Smooth muscle cell of the brain vasculature (primary cell): ENCODE measurements at regions not wholly inside any gene's neighbourhood (a gene's known extent, or its start where the extent isn't known, plus 50 kb on each side); places are given as distances from the start of the nearest gene placed in this dataset.
"Not testable (repeated sequence)": the region's sequence is repeated elsewhere in the genome, so short reads cannot be mapped to it uniquely, and the experiment has no call there.

Experiments
- DNase-seq: peaks from one replicate; pipeline ENCODE4 v3.0.0-alpha.2; 2012; ENCODE audit warnings: low read depth, low spot score

- DNase-seq = no peak
These were observed 86.2 kb upstream of the FRMPD4 start for GRCh38 chrX:12052109-12052508.

DNA sequence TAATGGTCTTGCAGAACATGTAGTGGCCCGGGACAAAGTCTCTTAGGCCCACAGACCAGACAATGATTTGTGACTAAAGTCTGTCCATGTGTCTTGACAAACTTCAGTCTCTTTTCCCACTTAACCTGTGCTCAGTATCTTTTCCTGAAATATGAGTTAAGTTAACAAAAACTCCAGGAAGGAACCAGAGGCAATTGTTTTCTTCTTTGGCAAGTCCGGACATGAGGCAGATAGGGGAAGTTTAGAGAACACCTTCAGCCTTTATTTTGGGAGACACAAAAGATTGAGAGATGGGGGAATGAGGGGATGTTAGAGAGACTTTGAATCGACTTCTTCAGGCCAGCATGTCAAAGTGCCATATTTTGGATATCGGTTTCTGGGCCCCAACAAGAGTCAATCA is 80.2 kb upstream of the FRMPD4 start:
- no peak for DNase-seq

DNA sequence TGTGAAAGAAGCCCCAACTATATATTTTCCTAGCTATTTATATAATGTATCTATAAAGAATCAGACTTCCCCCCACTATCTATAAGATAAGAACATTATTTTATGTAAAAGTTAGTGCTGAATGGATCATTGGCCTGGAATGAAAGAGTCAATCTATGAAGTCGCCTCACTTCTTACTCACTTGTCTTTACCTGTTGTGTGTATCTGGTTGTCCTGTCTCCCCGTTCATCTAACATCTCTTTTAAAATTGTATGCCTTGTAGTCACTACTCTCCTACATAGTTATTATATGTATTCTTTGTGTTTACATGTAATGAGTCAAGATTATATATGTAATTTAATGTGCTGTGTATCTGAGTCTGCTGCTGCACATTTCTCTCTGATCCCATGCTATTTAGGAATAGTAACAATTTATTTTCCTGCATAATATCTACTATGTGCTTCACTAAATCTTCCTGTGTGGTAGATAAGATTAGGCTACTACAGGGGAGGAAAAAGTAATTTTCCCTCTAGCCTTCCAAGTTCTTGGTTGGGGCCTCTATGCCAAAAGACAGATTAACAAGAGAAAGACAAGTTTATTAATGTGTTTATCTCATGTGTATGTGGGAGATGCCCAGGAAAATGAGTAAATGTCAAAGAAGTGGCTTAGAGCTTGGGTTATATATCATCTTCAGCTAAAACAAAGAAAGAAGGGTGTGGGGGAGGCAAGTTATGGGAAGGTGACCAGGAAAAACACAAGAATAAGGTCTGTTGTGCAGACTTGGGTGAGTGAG is 77.6 kb upstream of the FRMPD4 start:
- no peak for DNase-seq

DNA sequence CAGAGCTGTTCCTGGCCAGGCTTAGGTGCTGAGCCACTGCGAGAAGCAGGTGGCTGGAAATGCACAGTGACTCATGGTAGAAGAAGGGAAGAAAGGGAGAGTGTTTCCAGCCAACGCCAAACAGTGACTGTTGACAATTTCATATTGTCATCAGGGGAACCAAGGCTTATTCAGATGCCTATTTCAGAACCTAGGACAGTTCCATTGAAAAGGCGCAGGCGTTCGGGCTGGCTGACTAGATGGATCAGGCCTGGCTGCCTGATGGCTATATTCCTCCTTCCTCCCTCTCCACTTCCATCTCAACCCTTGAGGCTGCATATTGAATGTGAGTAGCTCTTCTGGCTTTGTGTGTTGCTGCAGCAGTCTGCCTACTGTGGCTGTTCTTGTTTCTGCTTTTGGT is 73.0 kb upstream of the FRMPD4 start:
- no peak for DNase-seq

GRCh38 chrX:12076046-12076445 is 62.2 kb upstream of the FRMPD4 start:
- DNase-seq = no peak

GRCh38 chrX:12080265-12080664 is 58.0 kb upstream of the FRMPD4 start:
- no peak for DNase-seq

GRCh38 chrX:12082959-12083358 is 55.3 kb upstream of the FRMPD4 start:
- DNase-seq = not testable (repeated sequence)
